SK-N-MC (cell line): ENCODE measurements at regions not wholly inside any gene's neighbourhood (a gene's known extent, or its start where the extent isn't known, plus 50 kb on each side); places are given as distances from the start of the nearest gene placed in this dataset.

ENCODE experiments used
- EZH2 ChIP-seq: fragments of 200-600 bp; sonication (generic); IDR thresholded peaks from one replicate; pipeline ENCODE4 v1.6.1; 2017; ENCODE audit warnings: antibody characterized with exemption
- FOXP2 ChIP-seq: optimal IDR thresholded peaks from 2 replicates; pipeline ENCODE3; 2011; ENCODE audit warnings: mild to moderate bottlenecking, moderate library complexity; ENCODE audit not compliant: insufficient read depth; ENCODE audit errors: extremely low read length, control extremely low read depth
- POLR2AphosphoS5 ChIP-seq: IDR thresholded peaks from 2 replicates; pipeline ENCODE4 v1.6.1; 2012; ENCODE audit warnings: mild to moderate bottlenecking, low read depth, low read length, borderline replicate concordance

GRCh38 chr10:8273749-8274148 lies 219.3 kb downstream of the GATA3 start:
- TF ChIP-seq POLR2AphosphoS5 (no peak), EZH2 (no peak), FOXP2 (no peak)
